K562 (cell line): ENCODE measurements at regions not wholly inside any gene's neighbourhood (a gene's known extent, or its start where the extent isn't known, plus 50 kb on each side); places are given as distances from the start of the nearest gene placed in this dataset.

Experiments used
- ATF7 ChIP-seq: fragments of 450-650 bp; IDR thresholded peaks from 2 replicates; pipeline ENCODE4 v1.7.1; 2014; ENCODE audit warnings: mild to moderate bottlenecking, moderate library complexity
- GABPA ChIP-seq: fragments of 200-800 bp; sonication (Bioruptor generic); conservative IDR thresholded peaks from 2 replicates; pipeline ENCODE4 v1.6.1; 2016; ENCODE audit warnings: low read depth, missing genetic modification characterization, missing compliant biosample characterization
- JUND ChIP-seq, 2 experiments: IDR thresholded peaks; 2 replicates in 1 of 2; 3 replicates in 1 of 2; pipeline ENCODE4 v1.6.1; 2011; ENCODE audit warnings: borderline replicate concordance in 2 of 2, low read depth in 2 of 2, low read length in 2 of 2, improper control_type of control experiment in 1 of 2, missing biosample characterization in 1 of 2, missing genetic modification characterization in 1 of 2, missing genetic modification reagents in 1 of 2
- NR0B1 ChIP-seq: fragments of 450-650 bp; IDR thresholded peaks from one replicate; pipeline ENCODE4 v1.6.1; 2018; ENCODE audit warnings: mild to moderate bottlenecking, moderate library complexity; ENCODE audit not compliant: partially characterized antibody
- POLR2B ChIP-seq: fragments of 450-650 bp; IDR thresholded peaks from 2 replicates; pipeline ENCODE4 v1.6.1; 2018; ENCODE audit warnings: low read depth; ENCODE audit not compliant: partially characterized antibody
- WHSC1 ChIP-seq: IDR thresholded peaks from one replicate; pipeline ENCODE4 v1.6.1; 2012; ENCODE audit warnings: low read length, control low read depth, inconsistent platforms
- ZNF445 ChIP-seq: fragments of 250-450 bp; sonication (Bioruptor Pico); IDR thresholded peaks from 2 replicates; pipeline ENCODE4 v1.4.0; 2020; ENCODE audit warnings: low read depth, mild to moderate bottlenecking, moderate library complexity
- TF ChIP-seq, protein P1 (sequence below), 2 experiments: fragments of 450-650 bp; IDR thresholded peaks; 2 replicates each; pipeline ENCODE4 v1.6.1; 2016; ENCODE audit warnings: mild to moderate bottlenecking in 2 of 2, borderline replicate concordance in 1 of 2, low read depth in 1 of 2, moderate library complexity in 1 of 2
- TF ChIP-seq, protein P2 (sequence below): sonication (generic); formaldehyde crosslinking; IDR thresholded peaks from 2 replicates; pipeline ENCODE4 v1.8.1; 2023; ENCODE audit warnings: mild to moderate bottlenecking, missing genetic modification reagents, moderate library complexity
- TF ChIP-seq, protein P3 (sequence below): IDR thresholded peaks from 2 replicates; pipeline ENCODE4 v1.6.1; 2016; ENCODE audit warnings: missing genetic modification characterization, missing compliant biosample characterization
- TF ChIP-seq, protein P4 (sequence below): fragments of 450-650 bp; conservative IDR thresholded peaks from 2 replicates; pipeline ENCODE4 v1.6.1; 2016; ENCODE audit warnings: missing genetic modification characterization, low read depth, mild to moderate bottlenecking, control low read depth, missing compliant biosample characterization

DNA sequence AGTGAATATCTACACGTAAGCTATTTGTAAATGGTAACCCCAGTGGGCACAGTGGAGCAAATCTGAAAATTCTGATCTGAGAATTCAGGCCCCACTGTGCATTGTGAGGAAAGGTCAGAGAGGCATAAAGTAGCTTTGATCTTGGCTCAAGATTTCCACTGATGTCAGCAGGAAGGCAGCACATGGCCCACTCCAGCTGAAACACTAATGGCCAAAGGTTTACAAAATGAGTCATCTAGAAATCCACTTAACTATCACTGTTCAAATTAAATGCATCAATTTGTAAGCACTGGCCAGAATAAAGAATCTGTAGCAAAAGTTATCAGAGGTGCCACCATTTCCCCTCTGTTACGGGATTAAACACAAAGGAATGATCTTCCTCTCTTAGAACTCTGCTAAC, 191.6 kb downstream of the C9orf152 start (continued):
- TF ChIP-seq, protein P1, sequence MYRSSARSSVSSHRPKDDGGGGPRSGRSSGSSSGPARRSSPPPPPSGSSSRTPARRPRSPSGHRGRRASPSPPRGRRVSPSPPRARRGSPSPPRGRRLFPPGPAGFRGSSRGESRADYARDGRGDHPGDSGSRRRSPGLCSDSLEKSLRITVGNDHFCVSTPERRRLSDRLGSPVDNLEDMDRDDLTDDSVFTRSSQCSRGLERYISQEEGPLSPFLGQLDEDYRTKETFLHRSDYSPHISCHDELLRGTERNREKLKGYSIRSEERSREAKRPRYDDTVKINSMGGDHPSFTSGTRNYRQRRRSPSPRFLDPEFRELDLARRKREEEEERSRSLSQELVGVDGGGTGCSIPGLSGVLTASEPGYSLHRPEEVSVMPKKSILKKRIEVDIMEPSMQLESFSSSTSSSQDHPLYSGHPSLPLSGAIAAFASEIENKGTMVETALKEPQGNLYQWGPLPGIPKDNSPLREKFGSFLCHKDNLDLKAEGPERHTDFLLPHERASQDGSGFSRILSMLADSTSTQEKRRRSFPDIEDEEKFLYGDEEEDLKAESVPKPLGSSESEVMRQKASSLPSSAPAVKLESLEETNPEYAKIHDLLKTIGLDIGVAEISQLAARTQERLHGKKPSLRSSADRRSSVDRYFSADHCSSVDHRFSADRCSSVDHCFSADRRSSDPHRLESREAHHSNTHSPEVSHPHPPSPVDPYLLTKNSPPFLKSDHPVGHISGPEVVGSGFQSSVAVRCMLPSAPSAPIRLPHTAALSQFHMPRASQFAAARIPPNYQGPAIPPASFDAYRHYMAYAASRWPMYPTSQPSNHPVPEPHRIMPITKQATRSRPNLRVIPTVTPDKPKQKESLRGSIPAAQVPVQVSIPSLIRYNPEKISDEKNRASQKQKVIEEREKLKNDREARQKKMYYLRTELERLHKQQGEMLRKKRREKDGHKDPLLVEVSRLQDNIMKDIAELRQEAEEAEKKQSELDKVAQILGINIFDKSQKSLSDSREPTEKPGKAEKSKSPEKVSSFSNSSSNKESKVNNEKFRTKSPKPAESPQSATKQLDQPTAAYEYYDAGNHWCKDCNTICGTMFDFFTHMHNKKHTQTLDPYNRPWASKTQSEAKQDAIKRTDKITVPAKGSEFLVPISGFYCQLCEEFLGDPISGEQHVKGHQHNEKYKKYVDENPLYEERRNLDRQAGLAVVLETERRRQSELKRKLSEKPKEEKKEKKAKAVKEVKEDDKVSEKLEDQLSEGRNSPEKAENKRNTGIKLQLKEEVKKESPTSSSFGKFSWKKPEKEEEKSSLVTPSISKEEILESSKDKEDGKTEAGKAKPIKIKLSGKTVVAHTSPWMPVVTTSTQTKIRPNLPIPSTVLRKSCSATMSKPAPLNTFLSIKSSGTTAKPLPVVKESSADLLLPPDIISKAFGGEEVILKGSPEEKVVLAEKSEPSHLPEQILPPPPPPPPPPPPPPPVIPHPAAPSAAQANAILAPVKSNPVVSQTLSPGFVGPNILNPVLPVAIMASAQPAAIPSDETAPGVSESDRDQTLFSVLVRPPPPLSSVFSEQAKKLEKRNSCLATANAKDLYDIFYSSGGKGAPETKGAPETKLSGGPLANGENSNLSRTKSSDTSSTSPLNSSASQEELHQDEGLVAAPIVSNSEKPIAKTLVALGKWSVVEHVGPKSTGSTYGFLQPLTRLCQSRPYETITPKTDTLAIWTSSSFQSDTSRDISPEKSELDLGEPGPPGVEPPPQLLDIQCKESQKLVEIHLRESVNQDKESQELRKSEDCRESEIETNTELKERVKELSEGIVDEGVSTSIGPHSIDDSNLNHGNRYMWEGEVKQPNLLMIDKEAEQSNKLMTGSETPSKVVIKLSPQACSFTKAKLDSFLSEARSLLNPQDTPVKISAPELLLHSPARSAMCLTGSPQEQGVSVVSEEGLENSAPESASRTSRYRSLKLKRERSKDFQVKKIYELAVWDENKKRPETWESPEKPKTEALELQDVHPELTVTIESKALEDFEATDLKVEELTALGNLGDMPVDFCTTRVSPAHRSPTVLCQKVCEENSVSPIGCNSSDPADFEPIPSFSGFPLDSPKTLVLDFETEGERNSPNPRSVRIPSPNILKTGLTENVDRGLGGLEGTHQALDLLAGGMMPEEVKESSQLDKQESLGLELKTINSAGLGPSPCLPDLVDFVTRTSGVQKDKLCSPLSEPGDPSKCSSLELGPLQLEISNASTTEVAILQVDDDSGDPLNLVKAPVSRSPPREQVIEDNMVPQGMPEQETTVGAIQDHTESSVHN (IDR thresholded peaks at IDR 0.05; ENCODE audit: borderline replicate concordance in 1 of 2, low read depth in 1 of 2) = no peak
- TF ChIP-seq, protein P2, sequence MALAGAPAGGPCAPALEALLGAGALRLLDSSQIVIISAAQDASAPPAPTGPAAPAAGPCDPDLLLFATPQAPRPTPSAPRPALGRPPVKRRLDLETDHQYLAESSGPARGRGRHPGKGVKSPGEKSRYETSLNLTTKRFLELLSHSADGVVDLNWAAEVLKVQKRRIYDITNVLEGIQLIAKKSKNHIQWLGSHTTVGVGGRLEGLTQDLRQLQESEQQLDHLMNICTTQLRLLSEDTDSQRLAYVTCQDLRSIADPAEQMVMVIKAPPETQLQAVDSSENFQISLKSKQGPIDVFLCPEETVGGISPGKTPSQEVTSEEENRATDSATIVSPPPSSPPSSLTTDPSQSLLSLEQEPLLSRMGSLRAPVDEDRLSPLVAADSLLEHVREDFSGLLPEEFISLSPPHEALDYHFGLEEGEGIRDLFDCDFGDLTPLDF (CRISPR knock-in tag) = no peak
- TF ChIP-seq WHSC1 (no peak), JUND (IDR thresholded peaks at IDR 0.05; ENCODE audit: borderline replicate concordance, low read depth, low read length) (no peak), JUND (tag; IDR thresholded peaks at IDR 0.05; ENCODE audit: borderline replicate concordance, low read depth, low read length) (no peak), NR0B1 (no peak), ATF7 (no peak), POLR2B (no peak), ZNF445 (no peak), GABPA (no peak)
- TF ChIP-seq, protein P3, sequence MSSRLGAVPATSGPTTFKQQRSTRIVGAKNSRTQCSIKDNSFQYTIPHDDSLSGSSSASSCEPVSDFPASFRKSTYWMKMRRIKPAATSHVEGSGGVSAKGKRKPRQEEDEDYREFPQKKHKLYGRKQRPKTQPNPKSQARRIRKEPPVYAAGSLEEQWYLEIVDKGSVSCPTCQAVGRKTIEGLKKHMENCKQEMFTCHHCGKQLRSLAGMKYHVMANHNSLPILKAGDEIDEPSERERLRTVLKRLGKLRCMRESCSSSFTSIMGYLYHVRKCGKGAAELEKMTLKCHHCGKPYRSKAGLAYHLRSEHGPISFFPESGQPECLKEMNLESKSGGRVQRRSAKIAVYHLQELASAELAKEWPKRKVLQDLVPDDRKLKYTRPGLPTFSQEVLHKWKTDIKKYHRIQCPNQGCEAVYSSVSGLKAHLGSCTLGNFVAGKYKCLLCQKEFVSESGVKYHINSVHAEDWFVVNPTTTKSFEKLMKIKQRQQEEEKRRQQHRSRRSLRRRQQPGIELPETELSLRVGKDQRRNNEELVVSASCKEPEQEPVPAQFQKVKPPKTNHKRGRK = no peak
- TF ChIP-seq, protein P4, sequence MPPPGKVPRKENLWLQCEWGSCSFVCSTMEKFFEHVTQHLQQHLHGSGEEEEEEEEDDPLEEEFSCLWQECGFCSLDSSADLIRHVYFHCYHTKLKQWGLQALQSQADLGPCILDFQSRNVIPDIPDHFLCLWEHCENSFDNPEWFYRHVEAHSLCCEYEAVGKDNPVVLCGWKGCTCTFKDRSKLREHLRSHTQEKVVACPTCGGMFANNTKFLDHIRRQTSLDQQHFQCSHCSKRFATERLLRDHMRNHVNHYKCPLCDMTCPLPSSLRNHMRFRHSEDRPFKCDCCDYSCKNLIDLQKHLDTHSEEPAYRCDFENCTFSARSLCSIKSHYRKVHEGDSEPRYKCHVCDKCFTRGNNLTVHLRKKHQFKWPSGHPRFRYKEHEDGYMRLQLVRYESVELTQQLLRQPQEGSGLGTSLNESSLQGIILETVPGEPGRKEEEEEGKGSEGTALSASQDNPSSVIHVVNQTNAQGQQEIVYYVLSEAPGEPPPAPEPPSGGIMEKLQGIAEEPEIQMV (tag) = no peak
